ENCODE measurements at regions not wholly inside any gene's neighbourhood (a gene's known extent, or its start where the extent isn't known, plus 50 kb on each side); places are given as distances from the start of the nearest gene placed in this dataset.

DNA sequence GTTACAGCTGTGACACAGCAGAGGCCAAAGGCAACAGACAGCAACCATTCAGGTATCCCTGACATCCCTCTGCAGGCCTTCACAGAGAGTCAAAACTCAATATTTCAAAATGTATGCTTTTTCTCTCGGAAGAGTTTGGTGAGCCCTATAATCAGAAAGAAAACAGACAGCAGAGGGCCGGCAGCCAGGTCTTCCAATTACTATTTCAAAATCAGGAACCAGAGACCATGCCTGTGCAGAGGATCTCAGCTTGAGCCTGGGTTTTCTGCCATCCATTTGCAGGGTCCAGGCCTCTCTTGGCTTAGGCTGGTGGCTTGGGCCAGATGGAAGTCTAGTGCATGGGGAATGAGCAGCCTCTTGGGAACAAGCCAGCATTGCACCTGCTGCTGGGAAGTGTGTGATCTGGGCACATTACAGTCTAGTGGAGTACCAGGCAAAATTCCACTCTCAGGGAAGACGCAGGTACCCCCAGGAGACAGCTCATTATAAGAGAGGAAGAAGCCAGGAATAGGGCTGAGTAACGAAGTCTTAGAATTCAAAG, 231.3 kb downstream of the ENC1 start:
- no peaks in the 10 kb centered on the region for H3K4me1 ChIP-seq (ENCODE audit: low read length)
- DNase-seq = no peak
- no peaks in the 10 kb centered on the region for H3F3A ChIP-seq (ENCODE audit: insufficient read depth, low read length)
- no peak overlapping the region for H3K4me3 ChIP-seq (ENCODE audit: low read length)
- no peaks in the 10 kb centered on the region for H3K9me3 ChIP-seq (replicated peaks; ENCODE audit: insufficient read depth, low read length)
- no peaks in the 10 kb centered on the region for H3K79me2 ChIP-seq (ENCODE audit: low read length)
- H4K20me1 ChIP-seq (ENCODE audit: insufficient read depth, low read length) = no peaks in the 10 kb centered on the region
- no peak overlapping the region for H3K9ac ChIP-seq (ENCODE audit: low read length)
- H3K27me3 ChIP-seq (replicated peaks; ENCODE audit: insufficient read depth, low read length) = no peaks in the 10 kb centered on the region
- no peak overlapping the region for H2AFZ ChIP-seq (ENCODE audit: low read length)
- no peak for TF ChIP-seq EZH2 (optimal IDR thresholded peaks at IDR 0.05; ENCODE audit: low read depth, low read length)
- TF ChIP-seq, protein P1, sequence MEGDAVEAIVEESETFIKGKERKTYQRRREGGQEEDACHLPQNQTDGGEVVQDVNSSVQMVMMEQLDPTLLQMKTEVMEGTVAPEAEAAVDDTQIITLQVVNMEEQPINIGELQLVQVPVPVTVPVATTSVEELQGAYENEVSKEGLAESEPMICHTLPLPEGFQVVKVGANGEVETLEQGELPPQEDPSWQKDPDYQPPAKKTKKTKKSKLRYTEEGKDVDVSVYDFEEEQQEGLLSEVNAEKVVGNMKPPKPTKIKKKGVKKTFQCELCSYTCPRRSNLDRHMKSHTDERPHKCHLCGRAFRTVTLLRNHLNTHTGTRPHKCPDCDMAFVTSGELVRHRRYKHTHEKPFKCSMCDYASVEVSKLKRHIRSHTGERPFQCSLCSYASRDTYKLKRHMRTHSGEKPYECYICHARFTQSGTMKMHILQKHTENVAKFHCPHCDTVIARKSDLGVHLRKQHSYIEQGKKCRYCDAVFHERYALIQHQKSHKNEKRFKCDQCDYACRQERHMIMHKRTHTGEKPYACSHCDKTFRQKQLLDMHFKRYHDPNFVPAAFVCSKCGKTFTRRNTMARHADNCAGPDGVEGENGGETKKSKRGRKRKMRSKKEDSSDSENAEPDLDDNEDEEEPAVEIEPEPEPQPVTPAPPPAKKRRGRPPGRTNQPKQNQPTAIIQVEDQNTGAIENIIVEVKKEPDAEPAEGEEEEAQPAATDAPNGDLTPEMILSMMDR (IDR thresholded peaks at IDR 0.05; ENCODE audit: low read length) = no peak
- TF ChIP-seq EZH2phosphoT487 (IDR thresholded peaks at IDR 0.05; ENCODE audit: low read length) = no peak
- no peak overlapping the region for H3K4me2 ChIP-seq (ENCODE audit: low read depth, low read length)
- no peak overlapping the region for H3K27ac ChIP-seq (ENCODE audit: low read length)
- H3K9me2 ChIP-seq (replicated peaks; ENCODE audit: insufficient read depth, low read length) = no peaks in the 10 kb centered on the region
- no peaks in the 10 kb centered on the region for H3K36me3 ChIP-seq (replicated peaks; ENCODE audit: insufficient read depth, low read length)

DNA sequence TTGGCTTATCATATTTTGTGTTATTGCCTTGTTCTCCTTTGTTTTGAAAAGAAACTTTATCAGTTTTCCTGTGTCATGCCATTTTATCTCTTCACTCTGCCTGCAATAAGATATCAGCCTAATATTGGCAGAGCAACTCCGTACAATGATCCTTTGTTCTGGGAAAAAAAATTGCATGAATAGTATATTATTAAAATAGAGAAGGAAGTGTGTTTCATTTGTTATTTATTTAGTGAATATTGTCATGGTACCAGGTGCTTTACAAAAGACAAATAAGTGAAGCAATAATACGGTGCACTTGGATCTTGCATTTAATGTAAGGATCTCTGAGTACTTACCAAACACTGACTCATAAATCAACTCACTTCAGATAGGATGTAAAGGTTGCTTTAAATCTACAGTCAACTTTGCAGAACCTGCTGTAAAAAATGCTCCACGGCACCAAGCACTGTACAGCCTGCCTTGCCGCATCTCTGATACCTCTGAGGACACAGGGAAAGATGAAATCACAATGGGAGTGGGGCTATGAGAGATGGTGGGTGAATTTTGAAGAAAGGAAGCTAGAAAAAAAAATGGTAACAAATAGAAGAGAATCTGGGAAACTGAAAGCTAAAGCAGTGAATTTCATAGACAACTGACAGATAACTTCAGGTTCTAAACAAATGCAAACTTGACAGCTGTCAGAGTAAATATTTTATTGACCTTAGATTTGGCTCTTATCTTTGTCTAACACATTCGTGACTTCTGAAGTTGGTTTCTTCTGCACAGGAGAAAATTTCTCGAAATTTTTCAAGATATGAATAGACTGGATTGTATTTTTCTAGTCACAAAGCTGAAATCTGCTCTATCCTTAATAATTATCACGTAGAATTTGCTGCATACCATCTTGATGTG, 232.1 kb downstream of the ENC1 start:
- no peak overlapping the region for H3K4me3 ChIP-seq (ENCODE audit: low read length)
- no peaks in the 10 kb centered on the region for H3K79me2 ChIP-seq (ENCODE audit: low read length)
- H3F3A ChIP-seq (ENCODE audit: insufficient read depth, low read length) = no peaks in the 10 kb centered on the region
- no peak overlapping the region for H3K4me2 ChIP-seq (ENCODE audit: low read depth, low read length)
- H3K9me2 ChIP-seq (replicated peaks; ENCODE audit: insufficient read depth, low read length) = no peaks in the 10 kb centered on the region
- no peak overlapping the region for H3K27ac ChIP-seq (ENCODE audit: low read length)
- DNase-seq = no peak
- no peaks in the 10 kb centered on the region for H3K36me3 ChIP-seq (replicated peaks; ENCODE audit: insufficient read depth, low read length)
- H3K27me3 ChIP-seq (replicated peaks; ENCODE audit: insufficient read depth, low read length) = no peaks in the 10 kb centered on the region
- H2AFZ ChIP-seq (ENCODE audit: low read length) = no peak overlapping the region
- H4K20me1 ChIP-seq (ENCODE audit: insufficient read depth, low read length) = no peaks in the 10 kb centered on the region
- H3K9ac ChIP-seq (ENCODE audit: low read length) = no peak overlapping the region
- TF ChIP-seq, protein P1 (IDR thresholded peaks at IDR 0.05; ENCODE audit: low read length) = no peak
- TF ChIP-seq EZH2 (optimal IDR thresholded peaks at IDR 0.05; ENCODE audit: low read depth, low read length) (no peak), EZH2phosphoT487 (IDR thresholded peaks at IDR 0.05; ENCODE audit: low read length) (no peak)
- H3K9me3 ChIP-seq (replicated peaks; ENCODE audit: insufficient read depth, low read length) = no peaks in the 10 kb centered on the region
- no peaks in the 10 kb centered on the region for H3K4me1 ChIP-seq (ENCODE audit: low read length)

DNA sequence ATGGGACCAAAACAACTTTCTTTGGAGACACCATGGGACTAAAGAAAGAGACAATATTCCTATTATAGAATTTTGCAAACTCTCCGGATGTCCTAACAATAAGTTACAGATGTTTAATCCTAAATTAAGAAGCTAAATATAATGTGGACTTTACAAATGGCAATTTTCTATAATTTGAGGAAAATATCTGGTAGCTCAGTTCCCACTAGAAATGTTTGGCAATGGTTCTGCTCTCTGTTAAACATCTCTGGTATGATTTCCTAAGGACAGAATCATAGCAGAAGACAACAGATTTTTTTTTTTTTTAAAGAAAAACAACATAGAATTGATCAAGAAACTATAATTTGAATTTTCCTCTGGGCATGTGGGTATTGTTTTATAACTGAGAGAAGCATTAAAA, 232.8 kb downstream of the ENC1 start:
- Histone ChIP-seq H3K9ac (ENCODE audit: low read length) (no peak overlapping the region), H3K9me3 (replicated peaks; ENCODE audit: insufficient read depth, low read length) (no peaks in the 10 kb centered on the region), H3K79me2 (ENCODE audit: low read length) (no peaks in the 10 kb centered on the region), H2AFZ (ENCODE audit: low read length) (no peak overlapping the region), H3K9me2 (replicated peaks; ENCODE audit: insufficient read depth, low read length) (no peaks in the 10 kb centered on the region), H3K4me2 (ENCODE audit: low read depth, low read length) (no peak overlapping the region), H3K36me3 (replicated peaks; ENCODE audit: insufficient read depth, low read length) (no peaks in the 10 kb centered on the region), H3K4me1 (ENCODE audit: low read length) (no peaks in the 10 kb centered on the region), H3K4me3 (ENCODE audit: low read length) (no peak overlapping the region), H4K20me1 (ENCODE audit: insufficient read depth, low read length) (no peaks in the 10 kb centered on the region), H3F3A (ENCODE audit: insufficient read depth, low read length) (no peaks in the 10 kb centered on the region), H3K27ac (ENCODE audit: low read length) (no peak overlapping the region), H3K27me3 (replicated peaks; ENCODE audit: insufficient read depth, low read length) (no peaks in the 10 kb centered on the region)
- TF ChIP-seq, protein P1 (IDR thresholded peaks at IDR 0.05; ENCODE audit: low read length) = no peak
- TF ChIP-seq EZH2phosphoT487 (IDR thresholded peaks at IDR 0.05; ENCODE audit: low read length) = no peak
- no peak for TF ChIP-seq EZH2 (optimal IDR thresholded peaks at IDR 0.05; ENCODE audit: low read depth, low read length)
- no peak for DNase-seq
